Thyroid gland (tissue), 4 donors: ENCODE measurements at regions not wholly inside any gene's neighbourhood (a gene's known extent, or its start where the extent isn't known, plus 50 kb on each side); places are given as distances from the start of the nearest gene placed in this dataset.

Source experiments
- CTCF ChIP-seq, 6 experiments: fragments of 200-600 bp in 3 of 6; fragments of 450-650 bp in 3 of 6; sonication (generic) in 3 of 6; IDR thresholded peaks; one replicate each; pipeline ENCODE4 v1.5.1; 2016 to 2019; ENCODE audit warnings: antibody characterized with exemption in 6 of 6, mild to moderate bottlenecking in 2 of 6, inconsistent platforms in 1 of 6, moderate library complexity in 1 of 6
- POLR2A ChIP-seq, 2 donors: fragments of 450-650 bp; IDR thresholded peaks; one replicate each; pipeline ENCODE4 v1.6.1; 2017; ENCODE audit warnings: antibody characterized with exemption in 2 of 2, mild to moderate bottlenecking in 2 of 2, moderate library complexity in 1 of 2

GRCh38 chr6:97639702-97640101, 356.7 kb upstream of the MMS22L start:
- TF ChIP-seq CTCF (IDR thresholded peaks at IDR 0.05): no peak
- TF ChIP-seq POLR2A (IDR thresholded peaks at IDR 0.05): no peak
